ENCODE measurements at regions not wholly inside any gene's neighbourhood (a gene's known extent, or its start where the extent isn't known, plus 50 kb on each side); places are given as distances from the start of the nearest gene placed in this dataset.

DNA sequence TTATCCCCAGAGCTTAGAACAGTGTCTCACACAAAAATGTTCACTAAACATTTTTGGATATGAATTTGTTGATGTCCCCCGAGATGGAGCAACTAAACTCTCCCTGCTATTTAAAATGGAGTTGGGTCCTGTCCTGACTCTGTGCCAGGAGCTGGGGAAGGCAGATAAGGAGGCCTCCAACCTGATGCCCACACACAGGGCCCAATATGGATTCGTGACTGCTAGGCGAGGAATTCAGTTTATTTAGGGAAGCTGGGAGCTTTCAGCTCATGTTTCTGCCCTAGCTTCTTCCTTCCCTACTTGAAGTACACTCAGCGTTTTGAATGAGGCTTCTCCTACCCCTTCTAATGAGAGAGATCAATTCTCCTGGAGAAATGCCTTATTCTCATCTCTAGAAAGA lies 373.0 kb upstream of the LARGE1 start:
- in situ Hi-C loops (cut with MboI; ENCODE audit: low pct_unique_long_range_greater_than_20kb, low sequenced_read_pairs): no loop called here
- DNase-seq: no peak

DNA sequence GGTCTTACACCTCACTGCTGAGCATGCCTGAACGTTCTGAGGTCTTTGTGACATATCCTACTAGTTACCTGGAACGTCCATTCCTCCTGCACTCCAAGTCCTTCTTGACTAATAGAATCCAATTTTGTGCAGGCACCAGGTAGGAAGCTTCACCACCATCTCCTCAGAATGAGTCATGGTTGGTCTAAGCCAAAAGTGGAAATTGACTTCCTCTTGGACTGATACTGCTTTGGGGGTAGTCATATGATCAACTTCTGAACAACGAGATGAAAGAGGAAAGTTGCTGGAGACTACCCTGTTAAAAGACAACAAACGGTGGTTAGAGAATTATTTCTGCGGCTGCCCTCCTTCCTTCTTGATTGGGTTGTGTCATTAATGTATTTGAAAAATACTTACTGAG lies 374.2 kb upstream of the LARGE1 start:
- in situ Hi-C loops (cut with MboI; ENCODE audit: low pct_unique_long_range_greater_than_20kb, low sequenced_read_pairs): no loop called here
- no peak for DNase-seq

DNA sequence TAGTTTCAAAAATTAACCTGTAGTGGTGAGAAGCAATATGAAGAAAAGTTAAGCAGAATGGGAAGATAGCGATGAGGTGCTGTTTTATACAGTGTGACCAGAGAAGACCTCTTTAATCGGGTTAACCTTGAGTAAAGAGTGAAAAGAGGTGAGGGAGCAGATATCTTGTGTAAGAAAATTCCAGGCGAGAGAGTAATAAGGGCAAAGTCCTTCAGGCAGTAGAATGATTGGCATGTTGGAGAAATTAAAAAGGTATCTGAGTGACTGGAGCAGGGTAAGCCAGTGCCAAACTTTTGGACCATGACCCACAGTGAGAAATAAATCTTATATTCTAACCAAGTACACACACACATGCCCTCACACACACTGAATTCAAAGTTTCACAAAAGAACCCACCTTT lies 374.7 kb upstream of the LARGE1 start:
- in situ Hi-C loops (cut with MboI; ENCODE audit: low pct_unique_long_range_greater_than_20kb, low sequenced_read_pairs): no loop called here
- DNase-seq: no peak

DNA sequence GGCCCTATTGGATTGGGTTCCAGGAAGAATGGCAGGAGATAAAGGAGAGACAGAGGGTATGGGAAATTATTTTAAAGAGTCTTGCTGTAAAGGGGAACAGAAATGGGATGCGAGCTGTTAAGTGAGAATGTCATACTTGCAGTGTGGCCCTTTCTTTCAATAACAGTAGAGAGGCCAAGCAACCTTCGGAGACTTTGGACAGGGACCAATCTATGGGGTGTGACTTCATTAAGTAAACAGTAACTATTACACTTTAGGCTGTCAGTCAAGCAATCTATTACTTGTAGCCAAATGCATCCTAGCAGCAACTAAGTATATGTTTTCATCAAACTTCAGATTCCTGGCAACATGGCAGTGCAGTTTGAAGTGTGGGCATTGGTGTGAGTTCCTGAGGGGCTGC lies 376.2 kb upstream of the LARGE1 start:
- no peak for DNase-seq
- in situ Hi-C loops (cut with MboI; ENCODE audit: low pct_unique_long_range_greater_than_20kb, low sequenced_read_pairs): no loop called here

DNA sequence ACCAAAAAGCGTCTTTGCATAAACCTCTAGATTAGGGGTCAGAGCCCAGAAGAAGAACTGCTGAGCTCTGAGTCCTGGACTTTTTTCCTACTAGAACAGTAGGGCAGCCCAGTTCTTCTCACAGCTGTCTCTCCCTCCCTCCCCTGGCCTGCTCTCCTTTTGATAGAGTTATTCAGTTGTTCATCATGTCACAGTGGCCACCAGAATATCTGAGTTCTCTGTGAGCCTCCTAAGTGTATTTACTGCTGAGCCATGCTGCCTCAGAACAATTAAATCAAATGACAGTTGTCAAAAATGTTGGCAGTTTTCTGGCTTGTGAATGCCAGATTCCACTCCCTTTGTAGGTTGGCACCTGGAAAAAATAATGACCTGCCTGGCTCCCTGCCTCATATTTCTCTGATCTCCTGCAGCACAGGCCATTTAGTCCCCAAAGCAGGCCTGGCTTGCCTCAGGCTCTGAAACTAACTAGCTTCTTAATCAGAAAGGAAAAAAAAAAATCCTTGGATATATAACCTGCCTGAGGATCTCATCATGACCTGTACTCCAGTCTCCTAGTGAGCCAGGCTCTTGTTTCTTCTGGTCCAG lies 377.4 kb upstream of the LARGE1 start:
- in situ Hi-C loops (cut with MboI; ENCODE audit: low pct_unique_long_range_greater_than_20kb, low sequenced_read_pairs): no loop called here
- DNase-seq: no peak

DNA sequence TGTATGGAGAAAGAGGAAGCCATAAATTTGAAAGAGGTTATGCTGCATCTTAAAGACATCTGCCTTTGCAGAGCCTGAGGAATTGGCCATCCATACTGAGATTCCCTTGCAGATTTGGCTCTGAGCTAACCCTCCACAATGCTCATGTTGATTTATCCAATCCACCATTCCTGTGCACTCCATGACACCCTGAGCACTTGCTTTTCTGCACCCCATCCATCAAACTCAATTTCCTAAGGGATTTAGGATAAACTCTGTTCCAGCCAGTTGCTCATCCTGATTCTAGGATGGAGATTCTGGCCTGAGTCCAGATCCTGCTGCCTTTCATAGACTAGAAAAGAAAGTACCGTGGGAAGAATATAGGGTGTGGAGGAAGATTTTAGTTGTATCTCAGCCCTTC lies 379.2 kb upstream of the LARGE1 start:
- in situ Hi-C loops (cut with MboI; ENCODE audit: low pct_unique_long_range_greater_than_20kb, low sequenced_read_pairs): no loop called here
- DNase-seq: no peak

DNA sequence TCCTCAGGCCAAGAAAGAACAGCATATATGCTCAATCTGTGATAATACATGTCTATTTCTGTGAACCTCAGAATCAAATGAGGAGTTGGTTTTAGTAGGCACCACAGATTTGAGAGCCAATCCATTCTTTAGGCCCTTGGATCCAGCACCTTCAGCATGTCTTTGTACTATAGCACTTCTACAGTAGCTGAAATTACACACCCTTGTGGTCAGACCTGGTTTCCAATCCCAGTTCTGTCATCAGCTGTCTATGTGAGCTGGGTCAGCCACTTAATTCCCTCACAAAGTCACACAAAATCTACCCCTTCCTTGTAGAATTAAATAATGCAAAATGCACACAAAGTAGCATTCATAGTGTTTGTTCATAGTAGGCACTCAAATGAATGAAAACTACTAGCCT lies 381.3 kb upstream of the LARGE1 start:
- in situ Hi-C loops (cut with MboI; ENCODE audit: low pct_unique_long_range_greater_than_20kb, low sequenced_read_pairs): no loop called here

DNA sequence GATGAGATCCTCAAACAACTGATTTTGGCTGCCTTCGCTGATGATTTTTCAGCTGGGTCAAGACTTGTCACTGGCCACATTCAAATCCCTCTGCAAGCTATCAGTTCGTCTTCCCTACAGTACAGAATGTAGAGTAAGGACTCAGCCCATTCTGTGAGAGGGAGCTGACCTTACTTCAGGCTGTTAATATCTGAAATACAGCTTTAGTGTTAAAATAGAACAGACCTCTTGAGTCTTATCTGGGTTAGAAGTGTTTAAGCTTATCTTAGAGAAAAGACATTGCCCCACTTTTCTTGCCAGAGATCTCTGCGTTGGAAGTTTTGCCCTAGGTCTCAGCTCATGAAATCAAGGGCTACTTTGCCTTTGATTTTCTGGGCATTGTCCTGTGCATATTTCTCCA lies 383.4 kb upstream of the LARGE1 start:
- no peak for DNase-seq
- in situ Hi-C loops (cut with MboI; ENCODE audit: low pct_unique_long_range_greater_than_20kb, low sequenced_read_pairs): no loop called here

More for the DNA sequence above, 381.3 kb upstream of the LARGE1 start:
- DNase-seq: no peak

DNA sequence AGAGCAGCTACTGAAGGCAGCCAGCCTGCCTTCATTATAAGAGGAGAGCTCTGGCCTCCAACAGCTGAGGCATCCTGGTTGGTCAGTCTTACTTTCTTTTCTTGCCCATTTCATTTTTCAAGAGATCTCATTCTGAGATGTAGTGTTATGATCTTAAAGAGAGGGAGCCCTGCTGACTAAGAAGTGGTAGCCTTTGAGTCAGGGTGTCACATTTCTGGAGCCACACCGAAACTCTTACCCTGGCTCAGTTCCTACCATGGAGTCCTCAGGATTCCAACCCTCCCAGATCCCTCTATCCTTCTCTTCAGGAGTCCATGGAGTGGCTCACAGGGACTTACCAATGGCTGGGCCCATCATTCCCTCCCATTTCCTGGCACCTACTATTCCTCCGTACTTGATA lies 386.1 kb upstream of the LARGE1 start:
- DNase-seq: no peak
- in situ Hi-C loops (cut with MboI; ENCODE audit: low pct_unique_long_range_greater_than_20kb, low sequenced_read_pairs): no loop called here

DNA sequence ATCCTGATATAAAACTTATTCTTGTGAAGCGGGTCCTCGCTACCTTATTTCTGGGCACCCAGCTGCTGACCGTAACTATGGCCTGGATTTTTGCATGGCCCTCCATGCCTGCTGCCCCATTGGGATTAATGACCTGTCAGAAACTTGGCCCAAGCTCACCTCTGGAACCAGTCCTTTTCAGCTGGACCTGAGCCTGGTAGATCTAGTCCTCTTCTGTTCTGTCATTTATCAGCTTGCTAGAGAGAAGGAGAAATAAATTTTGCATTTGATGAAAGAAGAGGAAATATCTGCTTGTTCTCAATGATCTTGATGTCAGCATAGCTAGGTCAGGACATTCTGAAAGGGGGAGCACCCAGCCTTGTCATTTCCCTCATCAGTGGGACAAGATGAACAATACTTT lies 387.8 kb upstream of the LARGE1 start:
- no peak for DNase-seq
- in situ Hi-C loops (cut with MboI; ENCODE audit: low pct_unique_long_range_greater_than_20kb, low sequenced_read_pairs): no loop called here

DNA sequence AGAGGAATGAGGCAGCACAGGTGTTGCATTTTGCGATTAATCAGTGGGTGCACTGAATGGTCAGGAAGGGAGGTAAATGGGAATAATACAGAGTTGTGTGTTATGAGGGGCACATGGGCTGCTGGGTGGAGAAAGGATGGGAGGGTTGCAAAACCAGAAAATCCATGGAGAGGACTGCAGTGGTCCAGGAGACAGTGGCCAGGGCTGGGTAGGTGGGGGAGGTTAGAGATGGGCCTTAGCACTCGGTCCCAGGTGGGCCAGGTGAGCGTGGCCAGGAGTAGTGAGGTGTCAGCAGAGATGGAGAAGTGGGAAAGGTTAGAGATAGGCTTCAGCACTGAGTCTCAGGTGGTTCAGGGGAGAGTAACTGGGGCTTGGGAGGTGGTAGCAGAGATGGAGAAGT lies 399.1 kb upstream of the LARGE1 start:
- no peak for DNase-seq
- in situ Hi-C loops (cut with MboI; ENCODE audit: low pct_unique_long_range_greater_than_20kb, low sequenced_read_pairs): no loop called here

DNA sequence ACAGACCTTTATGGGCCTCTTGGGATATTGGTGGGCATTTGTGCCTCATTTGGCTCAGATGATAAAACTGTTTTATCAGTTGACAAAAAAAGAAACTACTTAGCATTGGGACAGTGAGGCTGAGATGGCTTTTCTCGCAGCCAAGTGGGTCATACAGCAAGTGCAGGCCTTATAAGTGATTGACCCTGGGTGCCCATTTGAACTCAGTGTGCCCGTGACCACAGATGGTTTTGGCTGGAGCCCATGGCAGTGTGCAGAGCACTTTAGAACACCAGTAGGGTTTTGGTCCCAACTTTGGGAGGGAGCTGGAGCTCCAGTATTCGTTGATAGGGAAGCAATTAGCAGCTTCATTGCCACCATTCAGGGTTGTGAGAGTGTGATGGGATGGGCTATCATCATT lies 404.5 kb upstream of the LARGE1 start:
- no peak for DNase-seq
- in situ Hi-C loops (cut with MboI; ENCODE audit: low pct_unique_long_range_greater_than_20kb, low sequenced_read_pairs): no loop called here

DNA sequence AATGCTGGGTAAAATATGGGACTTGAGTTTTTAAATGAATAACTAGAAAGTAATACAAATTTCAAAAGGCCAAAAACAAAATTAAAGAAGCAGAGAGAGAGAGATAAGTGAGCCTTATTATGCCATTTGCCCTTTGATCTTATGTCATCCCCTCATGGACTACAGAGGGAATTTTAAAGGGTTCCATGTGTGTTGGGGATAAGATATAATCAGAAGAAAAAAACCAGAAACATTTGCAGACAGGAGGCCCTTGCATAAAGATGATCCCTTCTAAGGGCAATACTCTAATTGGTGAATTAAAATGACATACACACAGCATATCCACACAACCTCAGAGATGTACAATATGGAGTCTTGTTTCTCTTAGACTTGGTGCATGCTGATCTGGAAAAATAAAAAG lies 406.6 kb upstream of the LARGE1 start:
- in situ Hi-C loops (cut with MboI; ENCODE audit: low pct_unique_long_range_greater_than_20kb, low sequenced_read_pairs): no loop called here
- no peak for DNase-seq

DNA sequence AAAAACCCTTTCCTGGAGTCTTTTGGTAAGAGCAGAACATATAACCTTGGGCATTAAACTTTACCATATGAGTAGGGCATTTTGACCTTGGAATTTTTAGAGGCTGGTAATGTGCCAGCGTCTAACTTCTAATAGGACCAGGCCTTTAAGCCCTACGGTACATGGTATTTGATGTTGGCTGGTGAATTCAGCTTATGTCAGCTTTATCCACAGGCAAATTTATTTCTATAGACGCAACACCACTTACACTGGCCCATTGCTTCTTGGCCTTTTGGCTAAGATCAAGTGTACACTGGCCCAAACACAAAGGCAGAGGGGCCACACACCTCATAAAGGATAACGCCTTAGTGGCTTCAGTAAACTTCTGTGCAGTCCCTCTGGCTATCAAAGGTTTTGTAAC lies 410.2 kb upstream of the LARGE1 start:
- in situ Hi-C loops (cut with MboI; ENCODE audit: low pct_unique_long_range_greater_than_20kb, low sequenced_read_pairs): no loop called here

DNA sequence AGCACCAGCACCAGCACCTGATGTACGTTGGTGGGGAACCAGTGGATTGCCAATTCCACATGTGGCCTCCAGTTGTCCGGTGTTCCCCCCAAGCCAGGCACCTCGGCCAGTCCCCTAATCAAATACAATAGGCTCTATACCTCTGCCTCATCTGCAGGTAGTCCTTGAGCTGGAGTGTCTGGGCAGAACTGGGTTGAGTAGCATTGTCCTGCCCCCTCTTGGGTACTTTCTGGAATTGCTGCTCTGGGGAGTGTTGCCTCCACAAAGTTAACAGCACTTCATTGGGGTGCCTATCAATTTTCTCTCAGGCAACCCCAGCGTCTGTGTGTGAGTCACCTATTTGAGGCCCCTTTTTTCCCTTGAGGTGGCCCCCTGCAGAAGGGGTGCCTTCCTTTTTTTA lies 413.0 kb upstream of the LARGE1 start:
- in situ Hi-C loops (cut with MboI; ENCODE audit: low pct_unique_long_range_greater_than_20kb, low sequenced_read_pairs): no loop called here

More for the DNA sequence above, 410.2 kb upstream of the LARGE1 start:
- no peak for DNase-seq

DNA sequence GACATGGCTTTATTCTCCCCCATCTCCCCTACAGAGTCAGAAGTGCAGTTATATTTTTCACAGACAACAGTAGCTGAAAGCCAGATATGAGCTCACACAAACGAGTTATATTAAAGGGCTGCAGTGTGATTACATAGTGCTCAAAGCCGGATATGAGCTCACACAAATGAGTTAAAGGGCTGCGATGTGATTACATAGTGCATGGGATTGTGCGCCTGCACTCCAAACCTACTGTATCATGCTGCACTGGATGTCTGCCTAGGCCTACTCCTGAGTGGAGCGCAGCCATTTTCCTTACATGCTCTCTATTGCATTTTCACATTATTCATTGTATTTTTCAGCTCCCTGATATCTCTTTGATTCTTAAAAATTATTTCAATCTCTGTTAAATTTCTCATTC lies 414.6 kb upstream of the LARGE1 start:
- in situ Hi-C loops (cut with MboI; ENCODE audit: low pct_unique_long_range_greater_than_20kb, low sequenced_read_pairs): no loop called here
- DNase-seq: no peak

More for the DNA sequence above, 413.0 kb upstream of the LARGE1 start:
- DNase-seq: no peak

DNA sequence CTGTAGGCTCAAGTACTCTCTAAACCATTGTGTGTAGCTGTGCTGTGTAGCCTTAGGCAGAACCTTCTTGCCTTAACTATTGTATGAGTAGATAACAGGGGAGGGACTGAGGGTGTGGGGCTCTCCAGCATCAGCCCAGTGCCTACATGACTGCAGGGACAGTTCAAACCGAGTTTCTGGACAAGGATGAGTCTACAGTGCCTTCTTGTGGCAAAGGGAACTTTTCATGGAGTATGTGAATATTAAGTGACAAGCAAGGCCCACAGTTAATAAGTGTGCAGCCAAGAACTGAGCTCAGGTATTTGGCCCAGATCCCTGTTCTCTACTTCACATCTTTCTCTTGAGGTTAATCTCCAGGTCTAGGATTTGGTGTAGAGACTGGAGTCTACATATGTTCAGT lies 424.4 kb upstream of the LARGE1 start:
- no peak for DNase-seq
- in situ Hi-C loops (cut with MboI; ENCODE audit: low pct_unique_long_range_greater_than_20kb, low sequenced_read_pairs): no loop called here

DNA sequence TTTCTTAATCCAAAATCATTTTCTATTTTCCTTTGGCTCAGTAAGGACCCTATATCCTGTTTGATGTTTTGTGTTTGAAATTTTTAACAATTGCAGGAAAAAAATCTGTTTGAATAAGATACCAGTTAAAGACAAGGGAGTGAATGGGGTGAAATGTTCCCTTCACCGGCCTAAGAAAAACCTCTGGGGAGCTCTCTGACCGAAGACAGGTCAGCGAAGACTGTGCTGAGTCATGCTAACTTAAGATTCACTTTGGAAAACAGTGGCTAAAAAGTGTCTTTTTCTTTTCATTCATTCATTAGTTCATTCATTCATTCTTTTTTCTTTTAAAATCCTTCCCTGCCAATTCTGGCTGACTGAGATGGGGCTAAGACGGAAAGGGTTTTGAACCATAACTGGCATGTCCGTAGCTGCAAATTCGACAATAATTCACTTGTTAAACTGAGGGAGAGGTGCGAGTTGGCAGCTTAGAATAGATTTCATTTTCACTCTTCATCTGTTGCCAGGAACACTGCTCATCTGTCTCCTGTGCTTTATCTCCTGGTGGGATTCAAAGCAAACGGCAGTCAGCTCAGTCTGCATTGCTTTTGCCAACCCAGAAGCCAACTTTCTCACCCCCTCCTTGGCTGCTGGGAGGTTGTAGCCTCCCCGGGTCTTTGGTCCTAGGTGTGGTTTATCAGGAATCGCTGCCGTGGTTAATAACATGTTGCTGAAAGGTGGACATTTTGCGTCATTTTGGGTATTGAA lies 434.0 kb upstream of the LARGE1 start:
- in situ Hi-C loops (cut with MboI; ENCODE audit: low pct_unique_long_range_greater_than_20kb, low sequenced_read_pairs): no loop called here
- no peak for DNase-seq

DNA sequence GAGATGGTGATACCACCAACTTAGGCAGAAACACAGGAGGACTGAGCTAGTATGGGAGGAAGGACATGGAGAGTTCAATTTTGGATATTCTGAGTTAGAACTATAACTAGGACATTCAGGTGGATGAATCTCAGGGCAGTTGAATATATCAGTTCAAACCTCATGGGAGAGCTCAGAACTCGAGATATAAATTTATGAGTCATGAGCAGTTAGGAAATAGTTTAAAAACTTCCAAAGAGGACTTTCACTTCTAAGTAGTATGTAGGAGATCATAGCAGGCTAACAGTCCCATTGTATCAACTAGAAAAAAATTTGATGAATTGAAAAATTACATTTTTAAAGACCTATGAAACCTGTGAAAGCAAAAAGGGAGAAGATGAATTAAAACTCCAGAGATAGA lies 436.2 kb upstream of the LARGE1 start:
- in situ Hi-C loops (cut with MboI; ENCODE audit: low pct_unique_long_range_greater_than_20kb, low sequenced_read_pairs): no loop called here

DNA sequence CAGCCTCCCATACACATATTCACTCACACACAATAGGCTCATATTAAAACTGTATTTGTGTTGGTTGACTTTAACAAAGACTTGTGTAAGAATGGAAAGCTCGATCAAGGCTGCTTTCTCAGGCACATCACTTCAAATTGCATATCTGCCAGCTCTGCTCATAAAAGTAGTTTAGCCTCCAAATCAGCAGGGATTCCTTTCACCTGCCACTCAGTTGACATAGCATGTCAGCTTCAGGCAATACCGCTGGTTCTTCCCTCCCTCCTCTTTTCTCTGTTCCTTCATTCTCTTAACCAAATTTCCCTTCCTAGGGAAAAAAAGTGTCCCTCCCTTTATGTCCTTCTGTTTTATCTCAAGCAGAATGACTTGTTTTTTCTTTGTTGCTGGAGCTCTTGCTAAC lies 450.4 kb upstream of the LARGE1 start:
- in situ Hi-C loops (cut with MboI; ENCODE audit: low pct_unique_long_range_greater_than_20kb, low sequenced_read_pairs): no loop called here
- no peak for DNase-seq

More for the DNA sequence above, 436.2 kb upstream of the LARGE1 start:
- no peak for DNase-seq

DNA sequence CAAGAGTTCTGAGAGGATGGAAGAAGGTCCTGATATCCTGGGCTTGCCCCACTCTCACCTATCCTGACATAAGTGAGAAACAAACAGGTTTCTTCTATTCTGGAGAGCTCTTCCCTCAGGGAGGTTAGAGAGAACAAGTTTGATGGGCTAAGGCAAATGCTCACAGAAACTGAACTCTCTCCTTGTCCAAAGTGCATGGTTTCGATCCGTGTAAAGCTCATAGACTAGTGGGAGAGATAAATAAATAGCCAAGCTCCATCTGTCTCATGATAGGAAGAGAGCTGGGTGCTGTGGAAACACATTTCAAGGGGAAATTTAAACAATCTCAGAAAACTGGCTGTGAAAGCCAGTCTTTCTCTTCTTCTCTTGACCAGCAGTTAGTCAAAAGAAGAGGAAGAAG lies 459.5 kb upstream of the LARGE1 start:
- DNase-seq: no peak
- in situ Hi-C loops (cut with MboI; ENCODE audit: low pct_unique_long_range_greater_than_20kb, low sequenced_read_pairs): no loop called here

All from KBM-7 (cell line).